GM12873 (cell line): ENCODE measurements at regions not wholly inside any gene's neighbourhood (a gene's known extent, or its start where the extent isn't known, plus 50 kb on each side); places are given as distances from the start of the nearest gene placed in this dataset.

ENCODE experiments used
- CTCF ChIP-seq: IDR thresholded peaks from 2 replicates; pipeline ENCODE4 v1.5.1; 2012; ENCODE audit warnings: low read depth, mild to moderate bottlenecking, moderate library complexity, low read length, control low read depth; ENCODE audit not compliant: insufficient read depth; ENCODE audit errors: missing control alignments

GRCh38 chr6:98716341-98716740, 118.0 kb upstream of the POU3F2 start:
- no peak for TF ChIP-seq CTCF

- no peak for TF ChIP-seq CTCF
Observed at GRCh38 chr6:98717322-98717877, 117.0 kb upstream of the POU3F2 start.

- TF ChIP-seq CTCF, result no peak
Observed at GRCh38 chr6:98717988-98718387, 116.4 kb upstream of the POU3F2 start.

GRCh38 chr6:98724537-98724936, 109.8 kb upstream of the POU3F2 start:
- TF ChIP-seq CTCF, result no peak

- TF ChIP-seq CTCF, result no peak
Observed at GRCh38 chr6:98747273-98747672, 87.1 kb upstream of the POU3F2 start.

GRCh38 chr6:98747960-98748359, 86.4 kb upstream of the POU3F2 start:
- no peak for TF ChIP-seq CTCF

- TF ChIP-seq CTCF, result no peak
Observed at GRCh38 chr6:98759459-98759858, 74.9 kb upstream of the POU3F2 start.
